ENCODE measurements at regions not wholly inside any gene's neighbourhood (a gene's known extent, or its start where the extent isn't known, plus 50 kb on each side); places are given as distances from the start of the nearest gene placed in this dataset.

DNA sequence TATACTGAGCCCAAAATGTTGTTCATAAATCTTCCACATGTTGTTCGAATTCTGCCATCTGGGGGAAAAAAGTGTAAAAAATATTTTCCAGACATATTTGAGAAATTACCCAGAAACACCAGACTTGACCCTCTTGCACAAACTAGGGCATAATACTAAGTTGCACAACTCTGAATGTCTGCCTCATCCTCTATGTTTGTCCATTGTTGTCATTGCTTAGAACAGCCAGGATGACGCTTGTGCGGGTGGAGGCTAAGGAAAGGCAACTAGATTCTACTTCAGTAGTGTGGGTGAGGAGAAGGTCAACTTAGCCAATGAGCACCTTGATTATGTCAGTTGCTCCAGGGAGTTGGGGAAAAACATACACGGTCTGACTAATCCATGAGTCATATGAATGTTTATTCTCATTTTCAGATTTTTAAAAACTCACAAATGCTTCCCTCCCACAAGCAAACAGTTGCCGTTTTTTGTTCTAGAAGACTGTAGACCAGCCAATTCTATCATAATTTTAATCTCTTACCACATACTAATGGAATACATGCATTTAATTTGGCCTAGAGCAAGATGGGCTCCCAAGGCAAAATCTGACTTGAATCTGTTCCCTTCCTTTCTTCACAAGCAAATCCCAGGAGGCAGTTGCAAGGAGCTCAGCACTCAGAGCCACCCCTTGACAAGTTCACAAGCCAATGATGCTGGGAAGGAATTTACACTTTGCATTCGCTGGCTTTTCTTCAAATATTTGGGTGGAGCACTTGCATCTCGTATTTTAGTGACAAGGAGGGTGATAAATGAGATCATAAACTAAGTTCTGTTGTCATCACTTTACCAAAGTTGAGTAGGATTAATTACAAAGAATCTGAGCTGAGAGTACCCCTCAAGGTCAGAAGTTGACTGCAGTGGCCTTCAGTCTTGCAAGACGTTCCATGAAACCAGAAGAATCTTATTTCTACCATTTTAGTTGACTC, 163.2 kb upstream of the TWIST2 start:
- CTCF ChIA-PET = interaction anchor here (0.7 to 1.2 kb wide), 5 partner anchors 12 to 275 kb away, joined by 3 to 5 read pairs (median 3); no protein-coding TSS in a partner anchor
- TF ChIP-seq BHLHE40 (IDR thresholded peaks at IDR 0.05; ENCODE audit: low read depth, low read length) (no peak), RARB (CRISPR knock-in tag; IDR thresholded peaks at IDR 0.05) (peak; percentile 96), HOXB13 (CRISPR knock-in tag; IDR thresholded peaks at IDR 0.05; ENCODE audit: low read depth) (peak; percentile 29; the same call in 1 of the 2 replicates), MYC (IDR thresholded peaks at IDR 0.05; ENCODE audit: borderline replicate concordance, low read length) (no peak), CEBPB (IDR thresholded peaks at IDR 0.05) (peak; percentile 100), HDAC2 (IDR thresholded peaks at IDR 0.05) (no peak), ESRRA (IDR thresholded peaks at IDR 0.05; ENCODE audit: borderline replicate concordance, low read length) (peak; percentile 70), MAFK (IDR thresholded peaks at IDR 0.05; ENCODE audit: partially characterized antibody) (peak; percentile 13), SMC3 (IDR thresholded peaks at IDR 0.05) (peak; percentile 78), EP300 (IDR thresholded peaks at IDR 0.05) (peak; percentile 94; a peak in 4 of 5 replicates), KDM1A (IDR thresholded peaks at IDR 0.05; ENCODE audit: low read depth) (no peak), GATA3 (IDR thresholded peaks at IDR 0.05; ENCODE audit: borderline replicate concordance) (peak; percentile 95), ZSCAN20 (CRISPR knock-in tag; IDR thresholded peaks at IDR 0.05) (no peak), FOSL2 (IDR thresholded peaks at IDR 0.05) (peak; percentile 94), FOSL2 (CRISPR knock-in tag; IDR thresholded peaks at IDR 0.05) (peak; percentile 97), ZFP36 (IDR thresholded peaks at IDR 0.05; ENCODE audit: borderline replicate concordance, partially characterized antibody) (peak; percentile 45), HOXB5 (CRISPR knock-in tag; IDR thresholded peaks at IDR 0.05) (peak; percentile 96), JUNB (IDR thresholded peaks at IDR 0.05) (peak; percentile 99), RAD21 (conservative IDR thresholded peaks at IDR 0.05 in 1 of 2, IDR thresholded peaks at IDR 0.05 in 1 of 2) (peak; percentile 65 to 76), JUN (IDR thresholded peaks at IDR 0.05) (peak; percentile 88 to 94; a peak in 4 of 5 replicates), NFE2L2 (conservative IDR thresholded peaks at IDR 0.05; ENCODE audit: low read length) (no peak)
- TF ChIP-seq, protein P1, sequence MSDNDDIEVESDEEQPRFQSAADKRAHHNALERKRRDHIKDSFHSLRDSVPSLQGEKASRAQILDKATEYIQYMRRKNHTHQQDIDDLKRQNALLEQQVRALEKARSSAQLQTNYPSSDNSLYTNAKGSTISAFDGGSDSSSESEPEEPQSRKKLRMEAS (IDR thresholded peaks at IDR 0.05) = peak; percentile 72
- TF ChIP-seq, protein P2, sequence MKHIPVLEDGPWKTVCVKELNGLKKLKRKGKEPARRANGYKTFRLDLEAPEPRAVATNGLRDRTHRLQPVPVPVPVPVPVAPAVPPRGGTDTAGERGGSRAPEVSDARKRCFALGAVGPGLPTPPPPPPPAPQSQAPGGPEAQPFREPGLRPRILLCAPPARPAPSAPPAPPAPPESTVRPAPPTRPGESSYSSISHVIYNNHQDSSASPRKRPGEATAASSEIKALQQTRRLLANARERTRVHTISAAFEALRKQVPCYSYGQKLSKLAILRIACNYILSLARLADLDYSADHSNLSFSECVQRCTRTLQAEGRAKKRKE (CRISPR knock-in tag; IDR thresholded peaks at IDR 0.05; ENCODE audit: low read depth) = peak; percentile 55
- TF ChIP-seq, protein P3, sequence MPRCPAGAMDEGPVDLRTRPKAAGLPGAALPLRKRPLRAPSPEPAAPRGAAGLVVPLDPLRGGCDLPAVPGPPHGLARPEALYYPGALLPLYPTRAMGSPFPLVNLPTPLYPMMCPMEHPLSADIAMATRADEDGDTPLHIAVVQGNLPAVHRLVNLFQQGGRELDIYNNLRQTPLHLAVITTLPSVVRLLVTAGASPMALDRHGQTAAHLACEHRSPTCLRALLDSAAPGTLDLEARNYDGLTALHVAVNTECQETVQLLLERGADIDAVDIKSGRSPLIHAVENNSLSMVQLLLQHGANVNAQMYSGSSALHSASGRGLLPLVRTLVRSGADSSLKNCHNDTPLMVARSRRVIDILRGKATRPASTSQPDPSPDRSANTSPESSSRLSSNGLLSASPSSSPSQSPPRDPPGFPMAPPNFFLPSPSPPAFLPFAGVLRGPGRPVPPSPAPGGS (IDR thresholded peaks at IDR 0.05) = peak; percentile 86
- TF ChIP-seq, protein P4, sequence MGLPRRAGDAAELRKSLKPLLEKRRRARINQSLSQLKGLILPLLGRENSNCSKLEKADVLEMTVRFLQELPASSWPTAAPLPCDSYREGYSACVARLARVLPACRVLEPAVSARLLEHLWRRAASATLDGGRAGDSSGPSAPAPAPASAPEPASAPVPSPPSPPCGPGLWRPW (IDR thresholded peaks at IDR 0.05) = peak; percentile 98
- TF ChIP-seq, protein P5, sequence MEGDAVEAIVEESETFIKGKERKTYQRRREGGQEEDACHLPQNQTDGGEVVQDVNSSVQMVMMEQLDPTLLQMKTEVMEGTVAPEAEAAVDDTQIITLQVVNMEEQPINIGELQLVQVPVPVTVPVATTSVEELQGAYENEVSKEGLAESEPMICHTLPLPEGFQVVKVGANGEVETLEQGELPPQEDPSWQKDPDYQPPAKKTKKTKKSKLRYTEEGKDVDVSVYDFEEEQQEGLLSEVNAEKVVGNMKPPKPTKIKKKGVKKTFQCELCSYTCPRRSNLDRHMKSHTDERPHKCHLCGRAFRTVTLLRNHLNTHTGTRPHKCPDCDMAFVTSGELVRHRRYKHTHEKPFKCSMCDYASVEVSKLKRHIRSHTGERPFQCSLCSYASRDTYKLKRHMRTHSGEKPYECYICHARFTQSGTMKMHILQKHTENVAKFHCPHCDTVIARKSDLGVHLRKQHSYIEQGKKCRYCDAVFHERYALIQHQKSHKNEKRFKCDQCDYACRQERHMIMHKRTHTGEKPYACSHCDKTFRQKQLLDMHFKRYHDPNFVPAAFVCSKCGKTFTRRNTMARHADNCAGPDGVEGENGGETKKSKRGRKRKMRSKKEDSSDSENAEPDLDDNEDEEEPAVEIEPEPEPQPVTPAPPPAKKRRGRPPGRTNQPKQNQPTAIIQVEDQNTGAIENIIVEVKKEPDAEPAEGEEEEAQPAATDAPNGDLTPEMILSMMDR (IDR thresholded peaks at IDR 0.05) = peak; percentile 50
- TF ChIP-seq, protein P6, sequence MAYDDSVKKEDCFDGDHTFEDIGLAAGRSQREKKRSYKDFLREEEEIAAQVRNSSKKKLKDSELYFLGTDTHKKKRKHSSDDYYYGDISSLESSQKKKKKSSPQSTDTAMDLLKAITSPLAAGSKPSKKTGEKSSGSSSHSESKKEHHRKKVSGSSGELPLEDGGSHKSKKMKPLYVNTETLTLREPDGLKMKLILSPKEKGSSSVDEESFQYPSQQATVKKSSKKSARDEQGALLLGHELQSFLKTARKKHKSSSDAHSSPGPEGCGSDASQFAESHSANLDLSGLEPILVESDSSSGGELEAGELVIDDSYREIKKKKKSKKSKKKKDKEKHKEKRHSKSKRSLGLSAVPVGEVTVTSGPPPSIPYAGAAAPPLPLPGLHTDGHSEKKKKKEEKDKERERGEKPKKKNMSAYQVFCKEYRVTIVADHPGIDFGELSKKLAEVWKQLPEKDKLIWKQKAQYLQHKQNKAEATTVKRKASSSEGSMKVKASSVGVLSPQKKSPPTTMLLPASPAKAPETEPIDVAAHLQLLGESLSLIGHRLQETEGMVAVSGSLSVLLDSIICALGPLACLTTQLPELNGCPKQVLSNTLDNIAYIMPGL (CRISPR knock-in tag; IDR thresholded peaks at IDR 0.05; ENCODE audit: borderline replicate concordance) = no peak
- TF ChIP-seq, protein P7, sequence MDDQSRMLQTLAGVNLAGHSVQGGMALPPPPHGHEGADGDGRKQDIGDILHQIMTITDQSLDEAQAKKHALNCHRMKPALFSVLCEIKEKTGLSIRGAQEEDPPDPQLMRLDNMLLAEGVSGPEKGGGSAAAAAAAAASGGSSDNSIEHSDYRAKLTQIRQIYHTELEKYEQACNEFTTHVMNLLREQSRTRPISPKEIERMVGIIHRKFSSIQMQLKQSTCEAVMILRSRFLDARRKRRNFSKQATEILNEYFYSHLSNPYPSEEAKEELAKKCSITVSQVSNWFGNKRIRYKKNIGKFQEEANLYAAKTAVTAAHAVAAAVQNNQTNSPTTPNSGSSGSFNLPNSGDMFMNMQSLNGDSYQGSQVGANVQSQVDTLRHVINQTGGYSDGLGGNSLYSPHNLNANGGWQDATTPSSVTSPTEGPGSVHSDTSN (IDR thresholded peaks at IDR 0.05) = peak; percentile 93
- Histone ChIP-seq H3K4me3 (no peak overlapping the region), H3K4me1 (peaks cover 26% of the 10 kb centered on the region), H3K27ac (peak overlapping the region; percentile 95 to 96), H3K9me3 (peaks cover 28% of the 10 kb centered on the region), H3K4me2 (peak overlapping the region; percentile 61)
- DNase-seq (ENCODE audit: low read depth in 1 of 2, low spot score in 1 of 2) = peak; percentile 97 to 99
- ATAC-seq = peak; percentile 97 to 98
- under 1% methylated on average over 8 of the region's 8 CpGs for WGBS (ENCODE audit: missing lambda C conversion rate)
- POLR2A ChIA-PET = interaction anchor here (0.5 to 1.6 kb wide), 3 partner anchors 51 to 163 kb away, joined by 3 read pairs; partner anchors contain the start of gene TWIST2
- FAIRE-seq = peak; percentile 96

Measured in A549 (cell line).